ENCODE measurements at regions not wholly inside any gene's neighbourhood (a gene's known extent, or its start where the extent isn't known, plus 50 kb on each side); places are given as distances from the start of the nearest gene placed in this dataset.

DNA sequence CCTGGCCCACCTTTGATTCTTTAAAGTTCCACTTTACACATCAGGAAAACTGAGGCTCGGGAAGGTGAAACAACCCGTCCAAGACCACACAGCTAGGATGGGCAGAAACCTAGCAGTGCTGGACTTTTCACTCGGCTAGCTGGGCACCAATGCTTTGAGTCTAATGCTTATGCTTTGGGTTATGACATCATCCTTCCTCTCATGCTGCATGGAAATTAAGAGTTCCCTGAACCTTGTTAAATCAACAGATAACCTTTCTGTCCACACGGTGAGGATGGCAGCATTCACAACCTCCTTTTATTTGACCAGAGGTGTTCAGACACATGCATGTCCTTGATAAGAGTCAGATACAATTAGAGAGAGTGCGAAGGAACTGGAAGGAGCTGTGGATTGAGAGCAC is 138.4 kb downstream of the UQCRFS1 start:
- no peak for DNase-seq (ENCODE audit: low spot score)
- H3K27ac Mint-ChIP-seq: no peak overlapping the region
- H3K9me3 Mint-ChIP-seq: no peaks in the 10 kb centered on the region
- no peak overlapping the region for H3K4me3 Mint-ChIP-seq (ENCODE audit: low read depth)
- intact Hi-C loops (cut with micrococcal nuclease): no loop called here
- no peaks in the 10 kb centered on the region for H3K36me3 Mint-ChIP-seq (ENCODE audit: low read depth)
- no peaks in the 10 kb centered on the region for H3K4me1 Mint-ChIP-seq (ENCODE audit: low read depth)
- H3K27me3 Mint-ChIP-seq (ENCODE audit: low read depth): no peaks in the 10 kb centered on the region

GRCh38 chr19:29067831-29068230 is 145.1 kb downstream of the UQCRFS1 start:
- intact Hi-C loops (cut with micrococcal nuclease): no loop called here
- Mint-ChIP-seq H3K27me3 (ENCODE audit: low read depth) (no peaks in the 10 kb centered on the region), H3K9me3 (no peaks in the 10 kb centered on the region), H3K4me1 (ENCODE audit: low read depth) (no peaks in the 10 kb centered on the region), H3K36me3 (ENCODE audit: low read depth) (no peaks in the 10 kb centered on the region), H3K27ac (no peak overlapping the region), H3K4me3 (ENCODE audit: low read depth) (no peak overlapping the region)
- no peak for DNase-seq (ENCODE audit: low spot score)

DNA sequence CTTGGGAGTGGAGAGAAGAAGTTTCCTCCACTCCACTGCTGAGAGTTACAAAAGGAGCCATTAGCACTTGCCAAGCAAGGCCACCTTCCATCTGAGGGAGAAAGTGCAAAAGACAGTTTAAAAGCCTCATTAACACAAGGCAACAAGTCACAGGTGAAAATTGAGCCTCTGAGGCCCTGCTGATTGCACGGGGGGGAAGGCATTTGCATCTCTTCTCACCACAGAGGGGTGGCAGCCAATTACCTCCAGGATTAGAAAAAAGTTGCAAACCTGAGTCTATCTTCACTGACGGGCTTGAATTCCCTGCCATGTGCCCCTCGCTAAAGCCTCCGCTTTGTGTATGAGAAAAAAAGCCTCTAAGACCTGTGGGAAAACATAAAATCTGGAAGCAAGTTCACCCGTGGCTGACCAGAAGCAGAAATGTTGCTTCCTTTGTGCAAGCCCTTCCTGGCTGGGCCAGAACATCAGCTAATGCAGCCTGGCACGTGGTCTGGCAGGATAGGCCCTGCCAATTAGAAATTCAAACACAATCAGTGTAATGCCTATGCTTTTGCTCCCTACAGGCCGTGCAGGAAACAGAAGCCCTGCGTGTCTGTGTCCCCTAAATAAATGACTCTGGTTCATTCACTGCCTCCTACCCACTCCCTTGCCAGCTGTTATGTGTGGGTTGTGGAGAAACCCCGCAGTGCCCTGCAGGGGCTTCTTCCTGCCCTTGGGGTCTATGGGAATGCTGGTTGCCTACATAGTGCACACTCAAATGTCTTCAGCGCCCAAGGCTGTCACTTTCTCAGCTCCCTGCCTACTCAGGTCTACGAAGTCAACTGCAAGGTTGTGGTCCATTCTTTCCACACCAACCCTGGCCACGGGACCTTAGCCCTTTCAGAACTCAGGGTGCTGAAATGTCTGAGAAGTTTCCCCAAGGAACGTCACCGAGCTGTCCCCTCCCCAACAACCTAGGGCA is 150.2 kb downstream of the UQCRFS1 start:
- H3K27ac Mint-ChIP-seq: no peak overlapping the region

DNA sequence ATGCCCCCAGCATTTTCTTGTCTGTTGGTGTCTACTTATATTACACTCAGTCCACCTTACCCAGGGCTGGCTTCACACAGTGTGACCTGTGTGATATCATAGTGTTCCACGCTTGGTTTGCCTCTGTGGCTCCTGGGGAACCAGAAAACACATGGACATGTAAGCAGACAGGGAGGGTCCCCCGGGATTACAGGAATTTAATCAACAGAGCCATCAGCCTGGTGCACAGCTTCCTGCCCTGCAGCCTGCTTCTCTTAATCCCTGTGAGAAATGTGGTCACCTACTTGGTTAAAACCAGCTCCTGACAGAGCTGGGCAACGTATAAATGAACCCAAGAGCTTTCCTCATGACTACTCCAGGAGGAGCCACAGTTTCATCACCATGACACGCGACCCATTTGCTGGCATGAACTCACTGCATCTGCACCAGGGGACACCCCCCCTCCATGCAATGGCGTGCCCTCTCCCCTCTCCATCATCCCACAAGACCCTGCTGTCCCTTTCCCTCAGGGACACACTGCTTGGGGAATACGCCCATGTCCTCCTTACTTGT is 152.1 kb downstream of the UQCRFS1 start:
- H3K27ac Mint-ChIP-seq: no peak overlapping the region
- H3K27me3 Mint-ChIP-seq (ENCODE audit: low read depth): no peaks in the 10 kb centered on the region
- intact Hi-C loops (cut with micrococcal nuclease): no loop called here
- no peaks in the 10 kb centered on the region for H3K36me3 Mint-ChIP-seq (ENCODE audit: low read depth)
- no peak overlapping the region for H3K4me3 Mint-ChIP-seq (ENCODE audit: low read depth)
- no peaks in the 10 kb centered on the region for H3K9me3 Mint-ChIP-seq
- no peak for DNase-seq (ENCODE audit: low spot score)
- no peaks in the 10 kb centered on the region for H3K4me1 Mint-ChIP-seq (ENCODE audit: low read depth)

More for the DNA sequence above, 150.2 kb downstream of the UQCRFS1 start:
- Mint-ChIP-seq H3K4me1 (ENCODE audit: low read depth) (no peaks in the 10 kb centered on the region), H3K9me3 (no peaks in the 10 kb centered on the region), H3K27me3 (ENCODE audit: low read depth) (no peaks in the 10 kb centered on the region), H3K4me3 (ENCODE audit: low read depth) (no peak overlapping the region), H3K36me3 (ENCODE audit: low read depth) (no peaks in the 10 kb centered on the region)
- intact Hi-C loops (cut with micrococcal nuclease): no loop called here
- no peak for DNase-seq (ENCODE audit: low spot score)

DNA sequence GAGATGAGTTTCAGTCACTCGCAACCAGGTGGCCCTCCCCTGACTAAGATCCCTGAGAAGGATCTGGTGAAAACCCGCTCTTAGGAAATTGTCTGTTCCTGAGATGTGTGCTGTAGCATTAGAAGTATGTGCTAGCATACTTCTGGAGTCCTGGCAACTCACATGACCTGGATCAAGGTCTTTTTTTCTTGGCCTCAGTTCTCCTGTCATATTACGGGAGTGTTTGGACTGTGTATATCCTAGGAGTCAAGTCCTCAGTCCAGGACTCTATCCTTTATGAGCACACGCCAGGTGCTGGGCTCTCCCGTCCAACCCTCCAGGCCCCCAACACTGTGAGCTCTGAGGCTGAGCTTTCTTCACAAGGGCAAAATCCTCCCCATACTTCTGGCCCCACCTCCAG is 156.4 kb downstream of the UQCRFS1 start:
- no peaks in the 10 kb centered on the region for H3K4me1 Mint-ChIP-seq (ENCODE audit: low read depth)
- no peaks in the 10 kb centered on the region for H3K9me3 Mint-ChIP-seq
- DNase-seq (ENCODE audit: low spot score): no peak
- H3K4me3 Mint-ChIP-seq (ENCODE audit: low read depth): no peak overlapping the region
- no peaks in the 10 kb centered on the region for H3K27me3 Mint-ChIP-seq (ENCODE audit: low read depth)
- intact Hi-C loops (cut with micrococcal nuclease): no loop called here
- no peaks in the 10 kb centered on the region for H3K36me3 Mint-ChIP-seq (ENCODE audit: low read depth)
- H3K27ac Mint-ChIP-seq: no peak overlapping the region

DNA sequence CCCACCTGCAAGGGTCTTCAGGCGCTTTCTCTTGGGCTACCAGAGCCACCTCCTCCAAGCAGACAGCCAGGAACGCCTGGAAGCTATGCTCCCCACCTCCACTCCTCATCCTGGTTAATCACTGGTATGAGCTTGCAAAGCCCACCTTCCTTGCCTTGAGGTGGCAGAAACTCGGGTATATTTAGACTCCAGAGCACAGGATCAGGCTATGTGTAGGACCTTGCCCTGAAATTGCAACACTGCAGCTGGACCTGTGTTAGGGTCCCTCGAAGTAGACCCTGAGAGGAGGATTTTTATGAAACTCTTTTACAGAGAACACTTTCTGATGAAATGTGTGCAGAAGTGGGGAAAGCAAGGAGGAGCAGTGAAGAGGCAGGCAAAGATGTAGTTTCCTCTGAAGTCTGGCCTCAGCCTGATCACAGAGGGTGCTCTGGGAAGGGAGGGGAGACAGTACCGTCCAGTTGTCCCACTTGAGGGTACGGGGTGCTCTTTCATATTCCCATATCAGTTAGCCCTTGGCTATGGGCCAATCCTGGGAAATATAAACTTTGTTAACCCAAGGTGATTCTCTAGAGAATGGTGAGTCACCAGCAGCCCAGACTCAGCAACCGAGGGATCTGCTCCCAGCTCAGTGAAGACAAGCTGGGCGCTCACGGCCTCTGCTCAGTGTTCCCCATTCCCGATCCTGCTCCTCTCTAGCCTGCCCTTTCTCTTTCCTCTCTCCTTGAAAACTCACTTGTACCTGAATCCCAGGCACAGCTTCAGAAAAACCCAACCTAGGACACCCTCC is 157.9 kb downstream of the UQCRFS1 start:
- no peaks in the 10 kb centered on the region for H3K4me1 Mint-ChIP-seq (ENCODE audit: low read depth)
- H3K36me3 Mint-ChIP-seq (ENCODE audit: low read depth): no peaks in the 10 kb centered on the region
- intact Hi-C loops (cut with micrococcal nuclease): no loop called here
- no peak overlapping the region for H3K4me3 Mint-ChIP-seq (ENCODE audit: low read depth)
- H3K27ac Mint-ChIP-seq: no peak overlapping the region
- no peak for DNase-seq (ENCODE audit: low spot score)
- H3K27me3 Mint-ChIP-seq (ENCODE audit: low read depth): no peaks in the 10 kb centered on the region
- no peaks in the 10 kb centered on the region for H3K9me3 Mint-ChIP-seq

GRCh38 chr19:29048873-29049272 is 164.1 kb downstream of the UQCRFS1 start:
- H3K4me1 Mint-ChIP-seq (ENCODE audit: low read depth): no peaks in the 10 kb centered on the region
- H3K27me3 Mint-ChIP-seq (ENCODE audit: low read depth): no peaks in the 10 kb centered on the region
- DNase-seq (ENCODE audit: low spot score): no peak
- intact Hi-C loops (cut with micrococcal nuclease): no loop called here
- no peak overlapping the region for H3K27ac Mint-ChIP-seq
- H3K4me3 Mint-ChIP-seq (ENCODE audit: low read depth): no peak overlapping the region
- no peaks in the 10 kb centered on the region for H3K9me3 Mint-ChIP-seq
- H3K36me3 Mint-ChIP-seq (ENCODE audit: low read depth): no peaks in the 10 kb centered on the region

GRCh38 chr19:29045679-29046254 is 167.2 kb downstream of the UQCRFS1 start:
- no peak overlapping the region for H3K4me3 Mint-ChIP-seq (ENCODE audit: low read depth)
- no peak overlapping the region for H3K27ac Mint-ChIP-seq
- intact Hi-C loops (cut with micrococcal nuclease): no loop called here
- no peak for DNase-seq (ENCODE audit: low spot score)
- no peaks in the 10 kb centered on the region for H3K4me1 Mint-ChIP-seq (ENCODE audit: low read depth)
- H3K9me3 Mint-ChIP-seq: peaks cover 4% of the 10 kb centered on the region
- H3K27me3 Mint-ChIP-seq (ENCODE audit: low read depth): no peaks in the 10 kb centered on the region
- no peaks in the 10 kb centered on the region for H3K36me3 Mint-ChIP-seq (ENCODE audit: low read depth)

DNA sequence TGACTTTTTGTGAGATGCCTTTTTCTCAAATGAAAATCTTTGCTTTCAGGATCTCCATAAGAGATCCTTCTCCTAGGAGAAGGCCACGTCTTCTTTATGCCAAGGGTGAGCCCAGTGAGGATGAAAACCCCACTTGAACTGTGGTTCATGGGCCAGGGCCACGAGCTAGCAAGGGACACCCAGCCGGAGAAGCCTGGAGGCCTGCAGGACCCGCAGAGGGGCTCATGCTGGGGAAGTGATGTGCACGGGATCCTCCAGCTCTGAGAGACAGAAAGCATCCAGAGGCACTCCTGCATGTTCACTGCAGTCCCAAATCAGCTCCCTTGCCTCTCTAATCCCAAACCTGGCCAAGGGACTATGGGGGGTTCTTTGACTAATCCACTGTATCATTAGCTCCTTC is 168.9 kb downstream of the UQCRFS1 start:
- peaks cover 4% of the 10 kb centered on the region for H3K9me3 Mint-ChIP-seq

DNA sequence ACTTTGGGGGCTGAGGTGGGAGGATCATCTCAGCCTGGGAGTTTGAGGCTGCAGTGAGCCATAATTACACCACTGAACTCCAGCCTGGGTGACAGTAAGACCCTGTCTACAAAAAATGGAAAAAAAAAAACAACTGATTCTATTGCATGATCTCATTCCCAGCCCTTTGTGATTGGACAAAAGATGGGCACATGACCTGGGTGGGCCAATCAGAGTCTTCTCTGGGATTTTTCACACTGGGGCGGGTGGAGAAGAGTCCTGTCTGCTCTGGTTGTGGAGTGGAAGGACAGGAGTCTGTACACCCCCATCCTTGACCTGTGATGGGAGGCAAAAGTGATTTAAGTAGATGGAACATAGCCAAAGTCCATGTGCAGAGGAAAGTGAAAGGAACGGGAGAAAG is 170.5 kb downstream of the UQCRFS1 start:
- Mint-ChIP-seq H3K4me1 (ENCODE audit: low read depth) (no peaks in the 10 kb centered on the region), H3K9me3 (peaks cover 4% of the 10 kb centered on the region), H3K4me3 (ENCODE audit: low read depth) (no peak overlapping the region), H3K36me3 (ENCODE audit: low read depth) (no peaks in the 10 kb centered on the region), H3K27me3 (ENCODE audit: low read depth) (no peaks in the 10 kb centered on the region), H3K27ac (no peak overlapping the region)
- intact Hi-C loops (cut with micrococcal nuclease): no loop called here
- DNase-seq (ENCODE audit: low spot score): no peak

More for the DNA sequence above, 168.9 kb downstream of the UQCRFS1 start:
- no peaks in the 10 kb centered on the region for H3K27me3 Mint-ChIP-seq (ENCODE audit: low read depth)
- no peak overlapping the region for H3K27ac Mint-ChIP-seq
- H3K4me1 Mint-ChIP-seq (ENCODE audit: low read depth): no peaks in the 10 kb centered on the region
- no peaks in the 10 kb centered on the region for H3K36me3 Mint-ChIP-seq (ENCODE audit: low read depth)
- no peak overlapping the region for H3K4me3 Mint-ChIP-seq (ENCODE audit: low read depth)
- DNase-seq (ENCODE audit: low spot score): no peak
- intact Hi-C loops (cut with micrococcal nuclease): no loop called here

DNA sequence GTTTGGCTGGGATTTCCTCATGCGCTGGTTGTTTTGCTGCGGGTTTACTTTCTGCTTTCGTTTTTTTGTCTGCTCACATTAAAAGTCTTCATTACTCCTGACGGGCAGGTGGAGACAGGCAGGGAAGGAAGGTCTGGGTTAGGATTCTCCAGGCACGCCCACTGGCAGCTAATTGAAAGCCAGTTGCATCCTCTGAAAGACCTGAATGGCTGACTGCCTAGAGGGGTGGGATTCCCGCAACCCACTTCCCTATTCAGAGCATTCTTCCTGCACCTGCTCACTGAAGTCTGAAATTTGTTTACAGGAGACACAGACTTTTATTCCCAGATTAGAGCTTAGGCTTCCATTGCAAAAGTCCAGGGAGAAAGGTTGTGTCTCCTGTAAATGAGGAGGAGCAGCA is 172.0 kb downstream of the UQCRFS1 start:
- no peaks in the 10 kb centered on the region for H3K36me3 Mint-ChIP-seq (ENCODE audit: low read depth)
- no peaks in the 10 kb centered on the region for H3K4me1 Mint-ChIP-seq (ENCODE audit: low read depth)
- DNase-seq (ENCODE audit: low spot score): no peak
- peaks cover 4% of the 10 kb centered on the region for H3K9me3 Mint-ChIP-seq
- no peaks in the 10 kb centered on the region for H3K27me3 Mint-ChIP-seq (ENCODE audit: low read depth)
- intact Hi-C loops (cut with micrococcal nuclease): no loop called here
- no peak overlapping the region for H3K27ac Mint-ChIP-seq
- no peak overlapping the region for H3K4me3 Mint-ChIP-seq (ENCODE audit: low read depth)

GRCh38 chr19:29040292-29040691 is 172.7 kb downstream of the UQCRFS1 start:
- intact Hi-C loops (cut with micrococcal nuclease): no loop called here
- peaks cover 4% of the 10 kb centered on the region for H3K9me3 Mint-ChIP-seq
- no peaks in the 10 kb centered on the region for H3K4me1 Mint-ChIP-seq (ENCODE audit: low read depth)
- H3K36me3 Mint-ChIP-seq (ENCODE audit: low read depth): no peaks in the 10 kb centered on the region
- no peak overlapping the region for H3K27ac Mint-ChIP-seq
- DNase-seq (ENCODE audit: low spot score): no peak
- no peak overlapping the region for H3K4me3 Mint-ChIP-seq (ENCODE audit: low read depth)
- H3K27me3 Mint-ChIP-seq (ENCODE audit: low read depth): no peaks in the 10 kb centered on the region
